DND-41 (cell line): ENCODE measurements at regions not wholly inside any gene's neighbourhood (a gene's known extent, or its start where the extent isn't known, plus 50 kb on each side); places are given as distances from the start of the nearest gene placed in this dataset.

Experiments
- ATAC-seq: fragments of 200-7000 bp; cut with Tn5 transposase; 3 replicates; pipeline ENCODE4 v1.9.1; 2021; ENCODE audit warnings: low read depth; ENCODE audit not compliant: insufficient read depth
- DNase-seq: peaks from one replicate; pipeline ENCODE4 v3.0.0-alpha.2; 2020
- H2AFZ ChIP-seq: 2 replicates; pipeline ENCODE4 v1.6.0; 2012; ENCODE audit warnings: low read depth, low read length
- H3K27ac ChIP-seq: 2 replicates; pipeline ENCODE4 v1.5.1; 2012; ENCODE audit warnings: low read length, inconsistent platforms
- H3K27me3 ChIP-seq: fragments of 200-600 bp; sonication (generic); 2 replicates; pipeline ENCODE4 v1.6.0; 2012; ENCODE audit warnings: low read length, mild to moderate bottlenecking, inconsistent platforms; ENCODE audit not compliant: insufficient read depth, poor library complexity
- H3K36me3 ChIP-seq: 2 replicates; pipeline ENCODE4 v1.5.1; 2012; ENCODE audit warnings: low read length, inconsistent platforms; ENCODE audit not compliant: insufficient read depth
- H3K4me1 ChIP-seq: 2 replicates; pipeline ENCODE4 v1.5.1; 2012; ENCODE audit warnings: mild to moderate bottlenecking, low read length; ENCODE audit not compliant: insufficient read depth
- H3K4me2 ChIP-seq: 2 replicates; pipeline ENCODE4 v1.6.0; 2012; ENCODE audit warnings: mild to moderate bottlenecking, moderate library complexity, low read length, inconsistent platforms; ENCODE audit not compliant: insufficient read depth
- H3K4me3 ChIP-seq, 2 experiments: fragments of 200-600 bp in 1 of 2; shearing (Covaris generic) in 1 of 2; 2 replicates each; pipeline ENCODE4 v1.5.1; 2012 to 2016; ENCODE audit warnings: inconsistent platforms in 2 of 2, low read length in 2 of 2, mild to moderate bottlenecking in 2 of 2, low read depth in 1 of 2, moderate library complexity in 1 of 2
- H3K79me2 ChIP-seq: 2 replicates; pipeline ENCODE4 v1.6.0; 2012; ENCODE audit warnings: low read length, inconsistent platforms; ENCODE audit not compliant: insufficient read depth
- H3K9ac ChIP-seq: 2 replicates; pipeline ENCODE4 v1.6.0; 2012; ENCODE audit warnings: low read depth, mild to moderate bottlenecking, inconsistent platforms, low read length, moderate library complexity
- H3K9me3 ChIP-seq: 2 replicates; pipeline ENCODE4 v1.5.1; 2012; ENCODE audit warnings: low read length, moderate library complexity, mild to moderate bottlenecking, inconsistent platforms; ENCODE audit not compliant: insufficient read depth, severe bottlenecking
- H4K20me1 ChIP-seq: 2 replicates; pipeline ENCODE4 v1.6.0; 2012; ENCODE audit warnings: low read length; ENCODE audit not compliant: insufficient read depth
- CTCF ChIP-seq: IDR thresholded peaks from 2 replicates; pipeline ENCODE4 v1.5.1; 2012; ENCODE audit warnings: borderline replicate concordance, low read length, moderate library complexity, mild to moderate bottlenecking; ENCODE audit not compliant: poor library complexity, severe bottlenecking; ENCODE audit errors: extremely low read depth
- EZH2 ChIP-seq: IDR thresholded peaks from 3 replicates; pipeline ENCODE4 v1.6.1; 2012; ENCODE audit warnings: borderline replicate concordance, low read depth, mild to moderate bottlenecking, moderate library complexity, low read length, inconsistent platforms; ENCODE audit not compliant: severe bottlenecking

GRCh38 chr13:106762708-106763107, 194.8 kb upstream of the ARGLU1 start:
- Histone ChIP-seq H3K36me3 (no peaks in the 10 kb centered on the region), H4K20me1 (no peaks in the 10 kb centered on the region), H3K4me1 (no peaks in the 10 kb centered on the region), H3K27me3 (no peaks in the 10 kb centered on the region), H3K4me2 (no peak overlapping the region), H2AFZ (no peak overlapping the region), H3K27ac (no peak overlapping the region), H3K79me2 (no peaks in the 10 kb centered on the region), H3K4me3 (no peak overlapping the region), H3K9ac (no peak overlapping the region), H3K9me3 (no peaks in the 10 kb centered on the region)
- no peak for ATAC-seq
- no peak for DNase-seq
- TF ChIP-seq CTCF (no peak), EZH2 (no peak)

GRCh38 chr13:106756446-106756845, 188.5 kb upstream of the ARGLU1 start:
- no peaks in the 10 kb centered on the region for H3K79me2 ChIP-seq
- no peak overlapping the region for H3K4me2 ChIP-seq
- H3K4me1 ChIP-seq, result no peaks in the 10 kb centered on the region
- H3K27ac ChIP-seq, result no peak overlapping the region
- no peak overlapping the region for H2AFZ ChIP-seq
- H3K27me3 ChIP-seq, result no peaks in the 10 kb centered on the region
- ATAC-seq (no peak), DNase-seq (no peak)
- no peak overlapping the region for H3K9ac ChIP-seq
- H4K20me1 ChIP-seq, result no peaks in the 10 kb centered on the region
- TF ChIP-seq CTCF, result no peak
- TF ChIP-seq EZH2, result no peak
- no peaks in the 10 kb centered on the region for H3K36me3 ChIP-seq
- no peak overlapping the region for H3K4me3 ChIP-seq
- no peaks in the 10 kb centered on the region for H3K9me3 ChIP-seq

GRCh38 chr13:106755542-106755941, 187.6 kb upstream of the ARGLU1 start:
- DNase-seq, result no peak
- Histone ChIP-seq H3K27ac (no peak overlapping the region), H2AFZ (no peak overlapping the region), H3K27me3 (no peaks in the 10 kb centered on the region), H3K4me1 (no peaks in the 10 kb centered on the region), H3K36me3 (no peaks in the 10 kb centered on the region), H3K79me2 (no peaks in the 10 kb centered on the region), H3K9ac (no peak overlapping the region), H4K20me1 (no peaks in the 10 kb centered on the region), H3K4me2 (no peak overlapping the region), H3K4me3 (no peak overlapping the region), H3K9me3 (no peaks in the 10 kb centered on the region)
- no peak for ATAC-seq
- no peak for TF ChIP-seq CTCF
- TF ChIP-seq EZH2, result no peak

- H3K4me1 ChIP-seq, result no peaks in the 10 kb centered on the region
- H2AFZ ChIP-seq, result no peak overlapping the region
- TF ChIP-seq EZH2 (no peak), CTCF (no peak)
Measured at GRCh38 chr13:106753251-106753650, 185.3 kb upstream of the ARGLU1 start.

More at GRCh38 chr13:106753251-106753650, 185.3 kb upstream of the ARGLU1 start:
- ATAC-seq (no peak), DNase-seq (no peak)
- H3K79me2 ChIP-seq, result no peaks in the 10 kb centered on the region
- H3K9me3 ChIP-seq, result no peaks in the 10 kb centered on the region
- no peak overlapping the region for H3K9ac ChIP-seq
- no peak overlapping the region for H3K27ac ChIP-seq
- H3K4me2 ChIP-seq, result no peak overlapping the region
- H3K27me3 ChIP-seq, result no peaks in the 10 kb centered on the region
- H3K36me3 ChIP-seq, result no peaks in the 10 kb centered on the region
- H4K20me1 ChIP-seq, result no peaks in the 10 kb centered on the region
- no peak overlapping the region for H3K4me3 ChIP-seq
